ENCODE measurements at regions not wholly inside any gene's neighbourhood (a gene's known extent, or its start where the extent isn't known, plus 50 kb on each side); places are given as distances from the start of the nearest gene placed in this dataset.

DNA sequence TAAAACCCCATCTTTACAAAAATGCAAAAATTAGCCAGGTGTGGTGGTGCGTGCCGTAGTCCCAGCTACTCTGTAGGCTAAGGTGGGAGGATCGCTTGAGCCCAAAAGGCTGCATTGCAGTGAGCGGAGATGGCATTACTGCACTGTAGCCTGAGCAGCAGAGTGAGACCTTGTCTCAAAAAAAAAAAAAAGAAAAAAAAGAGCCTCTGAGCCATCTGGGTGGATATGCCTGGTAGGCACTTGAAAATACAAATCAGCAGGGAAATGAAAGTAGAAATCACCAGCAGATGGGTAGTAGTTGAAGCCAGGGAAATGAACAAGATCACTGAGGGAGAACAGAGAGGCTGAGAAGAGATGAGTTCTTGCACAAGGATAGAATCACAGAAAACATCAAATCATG lies 131.0 kb upstream of the HMCN1 start:
- TF ChIP-seq, protein P1, sequence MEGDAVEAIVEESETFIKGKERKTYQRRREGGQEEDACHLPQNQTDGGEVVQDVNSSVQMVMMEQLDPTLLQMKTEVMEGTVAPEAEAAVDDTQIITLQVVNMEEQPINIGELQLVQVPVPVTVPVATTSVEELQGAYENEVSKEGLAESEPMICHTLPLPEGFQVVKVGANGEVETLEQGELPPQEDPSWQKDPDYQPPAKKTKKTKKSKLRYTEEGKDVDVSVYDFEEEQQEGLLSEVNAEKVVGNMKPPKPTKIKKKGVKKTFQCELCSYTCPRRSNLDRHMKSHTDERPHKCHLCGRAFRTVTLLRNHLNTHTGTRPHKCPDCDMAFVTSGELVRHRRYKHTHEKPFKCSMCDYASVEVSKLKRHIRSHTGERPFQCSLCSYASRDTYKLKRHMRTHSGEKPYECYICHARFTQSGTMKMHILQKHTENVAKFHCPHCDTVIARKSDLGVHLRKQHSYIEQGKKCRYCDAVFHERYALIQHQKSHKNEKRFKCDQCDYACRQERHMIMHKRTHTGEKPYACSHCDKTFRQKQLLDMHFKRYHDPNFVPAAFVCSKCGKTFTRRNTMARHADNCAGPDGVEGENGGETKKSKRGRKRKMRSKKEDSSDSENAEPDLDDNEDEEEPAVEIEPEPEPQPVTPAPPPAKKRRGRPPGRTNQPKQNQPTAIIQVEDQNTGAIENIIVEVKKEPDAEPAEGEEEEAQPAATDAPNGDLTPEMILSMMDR (IDR thresholded peaks at IDR 0.05; ENCODE audit: extremely low read depth in 1 of 2, insufficient read depth in 1 of 2, low read depth in 1 of 2, low read length in 2 of 2), result no peak
- TF ChIP-seq POLR2AphosphoS5 (IDR thresholded peaks at IDR 0.05; ENCODE audit: insufficient read depth, low read depth, low read length) (no peak), POLR2A (IDR thresholded peaks at IDR 0.05; ENCODE audit: low read depth, low read length) (no peak), MYC (IDR thresholded peaks at IDR 0.05; ENCODE audit: low read depth, low read length) (no peak), MAX (IDR thresholded peaks at IDR 0.05; ENCODE audit: insufficient read depth, insufficient read length) (no peak), EZH2 (IDR thresholded peaks at IDR 0.05; ENCODE audit: borderline replicate concordance, low read depth, low read length, severe bottlenecking) (no peak), FOS (IDR thresholded peaks at IDR 0.05; ENCODE audit: borderline replicate concordance, insufficient read depth, low read length) (no peak), GATA2 (IDR thresholded peaks at IDR 0.05; ENCODE audit: insufficient read depth, insufficient read length, low read depth, low read length) (no peak)

Data from endothelial cell of umbilical vein (primary cell).